CD4-positive, alpha-beta memory T cell (primary cell): ENCODE measurements at regions not wholly inside any gene's neighbourhood (a gene's known extent, or its start where the extent isn't known, plus 50 kb on each side); places are given as distances from the start of the nearest gene placed in this dataset.

ENCODE experiments used
- CTCF ChIA-PET: fragments of 350-600 bp; sonication (Branson Sonifier 250); formaldehyde crosslinking; loops from one replicate; lab custom pipeline; 2021; ENCODE audit warnings: inconsistent platforms; ENCODE audit not compliant: partially characterized antibody; lab: Charles Lee
- POLR2A ChIA-PET: fragments of 350-600 bp; sonication (Branson Sonifier 250); formaldehyde crosslinking; loops from one replicate; lab custom pipeline; 2021; ENCODE audit not compliant: partially characterized antibody; lab: Charles Lee
- DNase-seq, 5 donors: peaks; one replicate each; pipeline versions ENCODE4 v3.0.0 to v3.0.0-alpha.2; 2020 to 2022; ENCODE audit warnings: mixed read lengths in 1 of 5
- H3K27ac ChIP-seq: one replicate; pipeline ENCODE4 v1.7.0; 2013; ENCODE audit warnings: low read depth, low read length
- H3K27me3 ChIP-seq: 2 replicates; pipeline ENCODE4 v1.7.0; 2013; ENCODE audit warnings: mild to moderate bottlenecking, low read length, moderate library complexity; ENCODE audit not compliant: insufficient read depth
- H3K36me3 ChIP-seq: 2 replicates; pipeline ENCODE4 v1.7.0; 2013; ENCODE audit warnings: mild to moderate bottlenecking, low read length, moderate library complexity; ENCODE audit not compliant: insufficient read depth
- H3K4me1 ChIP-seq: 2 replicates; pipeline ENCODE4 v1.7.0; 2013; ENCODE audit warnings: mild to moderate bottlenecking, low read length, moderate library complexity; ENCODE audit not compliant: insufficient read depth
- H3K4me3 ChIP-seq, 2 donors: one replicate each; pipeline ENCODE4 v1.7.0; 2013; ENCODE audit warnings: low read length in 2 of 2, mild to moderate bottlenecking in 1 of 2
- H3K9me3 ChIP-seq, 2 donors: one replicate each; pipeline ENCODE4 v1.7.0; 2013; ENCODE audit warnings: low read length in 2 of 2, control low read depth in 1 of 2; ENCODE audit not compliant: control insufficient read depth in 1 of 2
- H3K27ac Mint-ChIP-seq, 7 donors: one replicate each; pipeline ENCODE4 v1.8.0; 2020 to 2021; ENCODE audit warnings: mixed read lengths in 7 of 7, mild to moderate bottlenecking in 6 of 7, inconsistent platforms in 3 of 7, moderate library complexity in 3 of 7
- H3K27me3 Mint-ChIP-seq, 2 donors: one replicate each; pipeline ENCODE4 v1.8.0; 2020 to 2021; ENCODE audit warnings: mixed read lengths in 2 of 2
- H3K36me3 Mint-ChIP-seq, 2 donors: one replicate each; pipeline ENCODE4 v1.8.0; 2020 to 2021; ENCODE audit warnings: mixed read lengths in 2 of 2, inconsistent platforms in 1 of 2, mild to moderate bottlenecking in 1 of 2
- H3K4me1 Mint-ChIP-seq, 4 donors: one replicate each; pipeline ENCODE4 v1.8.0; 2020 to 2021; ENCODE audit warnings: mixed read lengths in 4 of 4, mild to moderate bottlenecking in 1 of 4
- H3K4me3 Mint-ChIP-seq, 8 donors: one replicate each; pipeline ENCODE4 v1.8.0; 2020 to 2021; ENCODE audit warnings: mixed read lengths in 8 of 8, mild to moderate bottlenecking in 7 of 8, moderate library complexity in 6 of 8, inconsistent platforms in 3 of 8
- H3K9me3 Mint-ChIP-seq, 8 donors: one replicate each; pipeline ENCODE4 v1.8.0; 2020 to 2021; ENCODE audit warnings: mixed read lengths in 8 of 8, mild to moderate bottlenecking in 5 of 8, inconsistent platforms in 3 of 8, moderate library complexity in 1 of 8
- intact Hi-C: fragments of 100-400 bp; cut with micrococcal nuclease; formaldehyde crosslinking; loops from one replicate; pipeline ENCODE4 v1.15.1; 2023

DNA sequence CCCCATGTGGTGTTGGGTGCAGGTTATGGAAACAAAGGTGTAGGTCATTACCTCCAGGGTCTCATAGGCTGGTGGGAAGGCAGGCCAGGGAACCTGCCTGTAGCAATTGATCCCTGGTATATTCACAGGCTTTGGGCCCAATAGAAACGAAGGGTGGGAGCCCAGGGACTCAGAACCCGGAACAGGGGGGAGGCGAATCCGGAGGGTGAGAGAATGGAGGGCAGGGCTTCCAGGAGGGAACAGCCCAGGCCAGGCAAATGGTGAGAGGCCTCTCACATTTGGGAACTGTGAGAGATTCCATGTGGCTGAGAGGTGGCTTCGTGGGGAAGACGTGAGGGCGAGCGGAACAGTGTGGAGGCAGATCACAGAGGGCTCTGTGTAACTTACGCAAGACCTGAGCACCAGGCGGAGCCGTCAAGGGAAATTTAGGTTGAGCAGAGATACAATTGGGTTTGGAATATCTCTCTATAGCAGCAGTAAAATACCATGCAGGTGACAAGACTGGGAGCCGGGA lies 267.1 kb downstream of the ERMARD start:
- CTCF ChIA-PET, result no interaction called here
- intact Hi-C loops, result no loop called here

DNA sequence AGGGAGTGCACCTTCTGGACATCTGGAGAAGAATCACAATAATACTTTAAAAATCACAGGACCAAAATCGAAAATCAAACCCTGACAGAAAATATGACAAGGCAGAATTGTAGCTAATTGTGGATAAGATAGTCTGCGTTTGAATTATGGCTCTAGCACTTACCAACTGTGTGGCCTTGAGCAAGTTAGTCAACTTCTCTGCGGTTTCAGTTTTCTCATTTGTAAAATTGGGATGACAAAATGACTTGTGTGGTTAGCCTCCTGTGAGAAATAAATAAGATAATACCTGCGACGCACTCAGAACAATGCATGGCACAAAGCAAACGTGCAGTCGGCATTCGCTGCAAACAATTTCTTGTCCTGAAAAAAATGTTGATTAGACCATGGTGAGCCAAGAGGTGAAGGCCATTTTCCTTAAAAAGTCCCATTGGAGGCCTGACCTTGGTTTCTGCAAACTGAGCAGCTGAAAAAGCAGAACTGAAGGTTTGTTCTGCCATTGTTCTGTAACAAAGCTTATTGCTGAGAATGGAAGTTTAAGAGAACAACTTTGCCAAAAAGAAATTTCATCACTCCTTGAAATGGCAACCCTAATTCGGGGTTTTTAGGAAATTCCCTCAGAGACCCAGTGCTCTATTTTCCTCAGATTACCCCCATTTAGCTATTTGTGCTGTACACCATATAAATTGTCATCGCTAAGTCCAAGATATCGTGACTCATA lies 266.3 kb downstream of the ERMARD start:
- no peaks in the 10 kb centered on the region for H3K4me1 ChIP-seq
- H3K4me3 ChIP-seq, result no peak overlapping the region
- Mint-ChIP-seq H3K9me3 (peaks cover 0 to 3% (median 0%) of the 10 kb centered on the region in 8 donors), H3K27ac (no peak overlapping the region), H3K4me3 (no peak overlapping the region), H3K4me1 (peaks cover 0 to 5% (median 0%) of the 10 kb centered on the region in 4 donors), H3K36me3 (no peaks in the 10 kb centered on the region), H3K27me3 (peaks cover 8 to 21% of the 10 kb centered on the region in 2 donors)
- H3K27me3 ChIP-seq, result no peaks in the 10 kb centered on the region
- ChIA-PET POLR2A (no interaction called here), CTCF (no interaction called here)
- no peak for DNase-seq
- intact Hi-C loops, result no loop called here
- H3K36me3 ChIP-seq, result no peaks in the 10 kb centered on the region
- no peak overlapping the region for H3K27ac ChIP-seq
- no peaks in the 10 kb centered on the region for H3K9me3 ChIP-seq

More for the DNA sequence above, 267.1 kb downstream of the ERMARD start:
- no peaks in the 10 kb centered on the region for H3K9me3 ChIP-seq
- no peaks in the 10 kb centered on the region for H3K4me1 ChIP-seq
- no peak overlapping the region for H3K4me3 ChIP-seq
- H3K4me3 Mint-ChIP-seq, result no peak overlapping the region
- peak overlapping the region in 1 of 7 donors; percentile 70 for H3K27ac Mint-ChIP-seq
- H3K27ac ChIP-seq, result no peak overlapping the region
- peaks cover 0 to 3% (median 0%) of the 10 kb centered on the region in 8 donors for H3K9me3 Mint-ChIP-seq
- POLR2A ChIA-PET, result no interaction called here
- H3K4me1 Mint-ChIP-seq, result peaks cover 0 to 5% (median 0%) of the 10 kb centered on the region in 4 donors
- H3K36me3 ChIP-seq, result no peaks in the 10 kb centered on the region
- H3K27me3 Mint-ChIP-seq, result peaks cover 8 to 21% of the 10 kb centered on the region in 2 donors
- H3K27me3 ChIP-seq, result no peaks in the 10 kb centered on the region
- no peak for DNase-seq
- no peaks in the 10 kb centered on the region for H3K36me3 Mint-ChIP-seq

DNA sequence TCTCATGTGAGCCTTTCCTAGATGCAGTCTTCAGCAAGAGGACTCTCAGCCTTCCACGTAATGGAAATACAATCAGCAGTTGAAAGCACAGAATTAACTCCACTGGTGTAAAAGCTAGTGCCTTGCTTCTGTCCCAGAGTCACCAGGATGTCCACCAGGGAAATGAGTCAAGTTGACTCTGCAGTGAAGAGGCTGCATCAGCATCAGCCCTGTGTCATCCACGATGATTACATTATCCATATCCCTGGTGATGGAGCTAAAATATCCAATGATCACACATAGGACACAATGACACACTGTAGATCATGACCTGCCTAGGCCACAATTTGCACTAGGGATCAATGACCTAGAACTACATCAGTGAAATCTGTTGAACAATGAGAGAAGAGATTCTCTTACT lies 262.4 kb downstream of the ERMARD start:
- POLR2A ChIA-PET, result no interaction called here
- peaks cover 8 to 23% of the 10 kb centered on the region in 2 donors for H3K27me3 Mint-ChIP-seq
- no peaks in the 10 kb centered on the region for H3K9me3 ChIP-seq
- H3K4me1 Mint-ChIP-seq, result peaks cover 0 to 5% (median 0%) of the 10 kb centered on the region in 4 donors
- H3K36me3 ChIP-seq, result no peaks in the 10 kb centered on the region
- H3K4me3 Mint-ChIP-seq, result peak overlapping the region in 1 of 8 donors; percentile 4
- H3K36me3 Mint-ChIP-seq, result no peaks in the 10 kb centered on the region
- no peaks in the 10 kb centered on the region for H3K4me1 ChIP-seq
- peaks cover 0 to 1% (median 0%) of the 10 kb centered on the region in 8 donors for H3K9me3 Mint-ChIP-seq
- no peak for DNase-seq
- no peaks in the 10 kb centered on the region for H3K27me3 ChIP-seq
- CTCF ChIA-PET, result no interaction called here
- H3K27ac Mint-ChIP-seq, result no peak overlapping the region
- H3K27ac ChIP-seq, result no peak overlapping the region
- H3K4me3 ChIP-seq, result no peak overlapping the region
- intact Hi-C loops, result no loop called here

DNA sequence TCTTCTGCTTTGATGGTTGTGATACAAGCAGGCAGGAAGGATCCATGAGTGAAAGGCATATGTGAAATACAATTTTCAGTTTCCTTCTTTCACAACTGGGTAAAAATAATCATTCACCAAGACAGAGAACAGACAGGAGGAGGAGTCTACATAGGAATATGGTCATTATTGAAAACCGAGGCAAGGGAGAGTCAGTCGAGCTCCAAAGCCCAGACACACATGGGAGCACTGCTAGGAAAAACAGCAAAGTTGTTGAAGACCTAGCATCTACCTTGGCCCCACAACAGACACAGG lies 260.6 kb downstream of the ERMARD start:
- peaks cover 0 to 1% (median 0%) of the 10 kb centered on the region in 8 donors for H3K9me3 Mint-ChIP-seq
- H3K4me1 Mint-ChIP-seq, result no peaks in the 10 kb centered on the region
- no peak overlapping the region for H3K27ac ChIP-seq
- H3K4me1 ChIP-seq, result no peaks in the 10 kb centered on the region
- H3K27me3 ChIP-seq, result no peaks in the 10 kb centered on the region
- H3K4me3 Mint-ChIP-seq, result no peak overlapping the region
- H3K9me3 ChIP-seq, result no peaks in the 10 kb centered on the region
- peaks cover 6 to 18% of the 10 kb centered on the region in 2 donors for H3K27me3 Mint-ChIP-seq
- no peak for DNase-seq
- H3K27ac Mint-ChIP-seq, result no peak overlapping the region
- ChIA-PET CTCF (no interaction called here), POLR2A (no interaction called here)
- H3K36me3 ChIP-seq, result no peaks in the 10 kb centered on the region
- H3K4me3 ChIP-seq, result no peak overlapping the region
- intact Hi-C loops, result no loop called here
- H3K36me3 Mint-ChIP-seq, result no peaks in the 10 kb centered on the region

DNA sequence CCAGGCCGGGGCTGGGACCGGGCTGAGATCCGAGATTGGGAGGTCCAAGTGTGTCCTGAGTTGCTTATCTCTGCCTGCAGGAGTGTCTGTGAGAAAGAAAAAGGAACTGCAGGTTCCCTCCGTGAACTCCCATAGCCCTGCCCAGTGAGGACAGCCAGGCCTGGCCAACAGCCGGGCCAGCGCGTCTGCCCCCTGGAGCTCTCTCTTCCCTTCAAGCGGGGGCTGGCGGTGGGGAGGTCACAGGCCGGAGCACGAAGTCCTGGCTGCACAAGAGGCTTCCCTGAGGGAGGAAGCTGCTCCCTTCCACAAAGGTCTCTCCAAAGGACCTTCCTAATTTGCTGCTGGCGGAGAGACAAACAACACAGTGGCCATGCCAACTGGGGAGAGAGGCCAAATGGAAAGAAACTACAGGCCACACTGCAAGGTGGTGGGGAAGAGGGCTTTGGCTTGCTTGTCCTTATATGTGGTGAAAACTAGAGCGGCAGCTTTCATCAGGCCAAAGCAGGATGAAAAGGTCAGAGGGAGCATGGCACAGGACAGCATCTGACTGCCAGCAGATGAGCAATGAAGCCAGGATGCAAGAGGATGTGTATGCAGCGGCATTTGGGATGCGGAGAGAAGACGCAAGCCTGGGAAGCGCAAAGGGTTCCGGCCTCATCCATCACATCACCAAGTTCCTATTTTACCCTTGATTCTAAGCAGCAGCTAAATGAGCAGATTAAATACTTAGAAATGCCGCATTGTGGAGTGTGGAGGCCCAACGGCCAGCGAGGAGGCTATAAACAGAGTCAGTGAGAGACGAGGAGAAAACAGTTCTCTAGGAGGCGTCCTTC lies 260.0 kb downstream of the ERMARD start:
- Histone ChIP-seq H3K36me3 (no peaks in the 10 kb centered on the region), H3K27me3 (no peaks in the 10 kb centered on the region), H3K9me3 (no peaks in the 10 kb centered on the region), H3K4me1 (no peaks in the 10 kb centered on the region), H3K4me3 (no peak overlapping the region), H3K27ac (no peak overlapping the region)
- Mint-ChIP-seq H3K9me3 (peaks cover 0 to 1% (median 0%) of the 10 kb centered on the region in 8 donors), H3K4me3 (no peak overlapping the region), H3K27me3 (peaks cover 6 to 18% of the 10 kb centered on the region in 2 donors), H3K4me1 (no peaks in the 10 kb centered on the region), H3K36me3 (no peaks in the 10 kb centered on the region), H3K27ac (peak overlapping the region in 1 of 7 donors; percentile 46)
- intact Hi-C loops, result no loop called here
- ChIA-PET POLR2A (no interaction called here), CTCF (no interaction called here)
- no peak for DNase-seq

DNA sequence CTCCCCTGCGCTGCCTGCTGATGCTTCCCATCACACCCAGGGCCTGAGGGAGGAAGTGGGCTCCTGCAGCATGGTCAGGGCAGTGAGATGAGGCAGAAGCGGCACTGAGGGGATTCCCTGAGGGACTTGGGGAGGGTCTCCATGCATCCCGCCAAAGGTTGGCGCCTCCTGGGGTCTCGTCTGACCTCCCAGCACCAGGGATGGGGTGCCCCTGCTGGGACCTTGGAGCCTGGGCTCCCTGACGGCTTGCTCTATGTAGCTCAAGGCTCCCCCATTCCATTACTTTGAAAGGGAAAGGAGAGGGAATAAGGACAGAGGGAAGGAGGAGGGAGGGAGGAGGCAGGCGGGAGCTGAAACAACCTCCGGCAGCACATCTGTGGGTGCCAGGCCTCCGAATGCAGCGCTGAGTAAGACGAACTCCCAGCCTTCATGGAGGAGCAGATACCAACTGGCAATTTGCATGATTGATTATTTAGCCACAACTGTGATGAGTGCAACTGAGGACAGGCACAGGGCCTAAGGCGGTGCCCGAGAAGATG lies 259.3 kb downstream of the ERMARD start:
- no peaks in the 10 kb centered on the region for H3K4me1 Mint-ChIP-seq
- H3K9me3 ChIP-seq, result no peaks in the 10 kb centered on the region
- POLR2A ChIA-PET, result no interaction called here
- H3K27ac Mint-ChIP-seq, result no peak overlapping the region
- H3K36me3 ChIP-seq, result no peaks in the 10 kb centered on the region
- H3K9me3 Mint-ChIP-seq, result peaks cover 0 to 2% (median 0%) of the 10 kb centered on the region in 8 donors
- H3K4me3 Mint-ChIP-seq, result no peak overlapping the region
- no peak overlapping the region for H3K27ac ChIP-seq
- intact Hi-C loops, result no loop called here
- DNase-seq, result no peak
- no peaks in the 10 kb centered on the region for H3K36me3 Mint-ChIP-seq
- H3K4me3 ChIP-seq, result no peak overlapping the region
- peaks cover 6 to 15% of the 10 kb centered on the region in 2 donors for H3K27me3 Mint-ChIP-seq
- no peaks in the 10 kb centered on the region for H3K4me1 ChIP-seq
- CTCF ChIA-PET, result no interaction called here
- no peaks in the 10 kb centered on the region for H3K27me3 ChIP-seq

DNA sequence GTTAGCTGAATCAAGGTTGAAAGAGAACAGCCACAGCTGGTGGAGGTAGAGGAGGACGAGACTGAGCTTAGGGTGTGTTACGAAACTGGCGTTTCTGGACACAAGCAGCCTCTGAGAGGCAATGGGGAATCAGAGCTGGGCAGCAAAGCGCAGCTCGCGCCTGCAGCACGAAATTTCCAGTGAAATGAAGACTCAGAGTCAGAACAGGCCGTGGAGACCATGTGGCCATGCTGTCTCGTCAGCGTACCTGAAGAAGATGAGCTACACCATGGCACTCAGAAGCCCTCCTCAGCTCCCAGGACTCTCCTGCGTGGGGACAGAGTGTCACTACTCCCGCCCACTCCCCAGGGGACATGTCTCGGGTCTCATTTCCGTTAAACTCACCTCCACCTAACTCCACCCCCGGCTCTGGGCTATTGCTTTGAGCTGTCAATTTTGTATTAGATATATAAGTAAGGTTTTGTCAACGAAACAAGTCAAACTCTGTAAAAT lies 256.9 kb downstream of the ERMARD start:
- Mint-ChIP-seq H3K27me3 (peaks cover 3 to 9% of the 10 kb centered on the region in 2 donors), H3K9me3 (peaks cover 0 to 18% (median 11%) of the 10 kb centered on the region in 8 donors), H3K4me1 (no peaks in the 10 kb centered on the region), H3K4me3 (no peak overlapping the region), H3K36me3 (no peaks in the 10 kb centered on the region), H3K27ac (no peak overlapping the region)
- no peak overlapping the region for H3K4me3 ChIP-seq
- no peaks in the 10 kb centered on the region for H3K27me3 ChIP-seq
- POLR2A ChIA-PET, result no interaction called here
- DNase-seq, result no peak
- H3K4me1 ChIP-seq, result no peaks in the 10 kb centered on the region
- H3K27ac ChIP-seq, result no peak overlapping the region
- H3K9me3 ChIP-seq, result peaks cover 0 to 15% of the 10 kb centered on the region in 2 donors
- intact Hi-C loops, result no loop called here
- CTCF ChIA-PET, result interaction anchor here (1.0 kb wide), 1 partner anchor 16 kb away, joined by 3 read pairs; no protein-coding TSS in a partner anchor
- no peaks in the 10 kb centered on the region for H3K36me3 ChIP-seq
